Glutamatergic neuron (in vitro differentiated cells): ENCODE measurements at regions not wholly inside any gene's neighbourhood (a gene's known extent, or its start where the extent isn't known, plus 50 kb on each side); places are given as distances from the start of the nearest gene placed in this dataset.

Experiments
- DNase-seq: peaks from one replicate; pipeline ENCODE4 v3.0.0; 2022
- H3K27ac Mint-ChIP-seq: one replicate; pipeline ENCODE4 v1.8.0; 2020; ENCODE audit warnings: mild to moderate bottlenecking, mixed read lengths, inconsistent platforms; ENCODE audit not compliant: unreplicated experiment
- H3K27me3 Mint-ChIP-seq: one replicate; pipeline ENCODE4 v1.8.0; 2020; ENCODE audit warnings: mild to moderate bottlenecking, moderate library complexity, mixed read lengths, inconsistent platforms; ENCODE audit not compliant: unreplicated experiment
- H3K36me3 Mint-ChIP-seq: one replicate; pipeline ENCODE4 v1.8.0; 2020; ENCODE audit warnings: mild to moderate bottlenecking, mixed read lengths, inconsistent platforms; ENCODE audit not compliant: unreplicated experiment
- H3K4me1 Mint-ChIP-seq: one replicate; pipeline ENCODE4 v1.8.0; 2020; ENCODE audit warnings: mild to moderate bottlenecking, low read depth, mixed read lengths, inconsistent platforms; ENCODE audit not compliant: unreplicated experiment
- H3K4me3 Mint-ChIP-seq: one replicate; pipeline ENCODE4 v1.8.0; 2020; ENCODE audit warnings: mild to moderate bottlenecking, mixed read lengths, inconsistent platforms; ENCODE audit not compliant: unreplicated experiment
- H3K9me3 Mint-ChIP-seq: one replicate; pipeline ENCODE4 v1.8.0; 2020; ENCODE audit warnings: mild to moderate bottlenecking, moderate library complexity, mixed read lengths, inconsistent platforms; ENCODE audit not compliant: unreplicated experiment
- TF ChIP-seq, protein P1 (sequence below): fragments of 200-600 bp; sonication (generic); IDR thresholded peaks from one replicate; pipeline ENCODE4 v1.5.0; 2021; ENCODE audit not compliant: partially characterized antibody, unreplicated experiment

- no peaks in the 10 kb centered on the region for H3K27me3 Mint-ChIP-seq
- TF ChIP-seq, protein P1, sequence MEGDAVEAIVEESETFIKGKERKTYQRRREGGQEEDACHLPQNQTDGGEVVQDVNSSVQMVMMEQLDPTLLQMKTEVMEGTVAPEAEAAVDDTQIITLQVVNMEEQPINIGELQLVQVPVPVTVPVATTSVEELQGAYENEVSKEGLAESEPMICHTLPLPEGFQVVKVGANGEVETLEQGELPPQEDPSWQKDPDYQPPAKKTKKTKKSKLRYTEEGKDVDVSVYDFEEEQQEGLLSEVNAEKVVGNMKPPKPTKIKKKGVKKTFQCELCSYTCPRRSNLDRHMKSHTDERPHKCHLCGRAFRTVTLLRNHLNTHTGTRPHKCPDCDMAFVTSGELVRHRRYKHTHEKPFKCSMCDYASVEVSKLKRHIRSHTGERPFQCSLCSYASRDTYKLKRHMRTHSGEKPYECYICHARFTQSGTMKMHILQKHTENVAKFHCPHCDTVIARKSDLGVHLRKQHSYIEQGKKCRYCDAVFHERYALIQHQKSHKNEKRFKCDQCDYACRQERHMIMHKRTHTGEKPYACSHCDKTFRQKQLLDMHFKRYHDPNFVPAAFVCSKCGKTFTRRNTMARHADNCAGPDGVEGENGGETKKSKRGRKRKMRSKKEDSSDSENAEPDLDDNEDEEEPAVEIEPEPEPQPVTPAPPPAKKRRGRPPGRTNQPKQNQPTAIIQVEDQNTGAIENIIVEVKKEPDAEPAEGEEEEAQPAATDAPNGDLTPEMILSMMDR = no peak
- no peak overlapping the region for H3K4me3 Mint-ChIP-seq
- H3K9me3 Mint-ChIP-seq = peaks cover 2% of the 10 kb centered on the region
- no peak for DNase-seq
- H3K36me3 Mint-ChIP-seq = no peaks in the 10 kb centered on the region
- H3K4me1 Mint-ChIP-seq = peaks cover 3% of the 10 kb centered on the region
- no peak overlapping the region for H3K27ac Mint-ChIP-seq
These were observed 150.3 kb downstream of the IFI44 start for GRCh38 chr1:78799926-78800325.

DNA sequence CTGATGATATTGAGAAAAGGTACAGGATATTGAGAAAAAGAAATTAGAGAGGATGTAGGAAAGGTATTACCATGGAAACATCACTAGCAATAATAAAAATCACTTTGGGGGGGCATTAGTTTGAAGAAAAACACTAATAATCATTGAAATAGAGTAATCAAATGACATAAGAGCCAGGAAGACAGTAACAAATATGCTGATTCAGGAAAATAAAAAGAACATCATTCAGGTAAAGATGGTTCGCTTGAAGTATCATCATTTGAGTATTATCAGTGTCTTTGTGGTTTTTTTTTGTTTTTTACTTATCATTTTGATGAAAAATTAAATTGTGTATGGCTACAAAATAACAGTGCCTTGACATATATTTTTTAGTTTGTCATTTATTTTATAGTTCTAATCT is 164.5 kb downstream of the IFI44 start:
- no peak overlapping the region for H3K27ac Mint-ChIP-seq
- no peak for DNase-seq
- H3K27me3 Mint-ChIP-seq = no peaks in the 10 kb centered on the region
- H3K36me3 Mint-ChIP-seq = no peaks in the 10 kb centered on the region
- TF ChIP-seq, protein P1 = no peak
- H3K4me1 Mint-ChIP-seq = no peaks in the 10 kb centered on the region
- peaks cover 1% of the 10 kb centered on the region for H3K9me3 Mint-ChIP-seq
- H3K4me3 Mint-ChIP-seq = no peak overlapping the region

GRCh38 chr1:78825561-78825960 is 175.9 kb downstream of the IFI44 start:
- no peak for DNase-seq
- H3K36me3 Mint-ChIP-seq = no peaks in the 10 kb centered on the region
- H3K4me3 Mint-ChIP-seq = no peak overlapping the region
- no peak overlapping the region for H3K27ac Mint-ChIP-seq
- H3K4me1 Mint-ChIP-seq = peaks cover 4% of the 10 kb centered on the region
- no peaks in the 10 kb centered on the region for H3K27me3 Mint-ChIP-seq
- TF ChIP-seq, protein P1 = no peak
- no peaks in the 10 kb centered on the region for H3K9me3 Mint-ChIP-seq

GRCh38 chr1:78829644-78830043 is 176.9 kb downstream of the ADGRL4 start:
- no peak overlapping the region for H3K4me3 Mint-ChIP-seq
- H3K27me3 Mint-ChIP-seq = no peaks in the 10 kb centered on the region
- no peaks in the 10 kb centered on the region for H3K9me3 Mint-ChIP-seq
- H3K36me3 Mint-ChIP-seq = no peaks in the 10 kb centered on the region
- H3K27ac Mint-ChIP-seq = no peak overlapping the region
- peaks cover 4% of the 10 kb centered on the region for H3K4me1 Mint-ChIP-seq
- TF ChIP-seq, protein P1 = no peak
- no peak for DNase-seq

DNA sequence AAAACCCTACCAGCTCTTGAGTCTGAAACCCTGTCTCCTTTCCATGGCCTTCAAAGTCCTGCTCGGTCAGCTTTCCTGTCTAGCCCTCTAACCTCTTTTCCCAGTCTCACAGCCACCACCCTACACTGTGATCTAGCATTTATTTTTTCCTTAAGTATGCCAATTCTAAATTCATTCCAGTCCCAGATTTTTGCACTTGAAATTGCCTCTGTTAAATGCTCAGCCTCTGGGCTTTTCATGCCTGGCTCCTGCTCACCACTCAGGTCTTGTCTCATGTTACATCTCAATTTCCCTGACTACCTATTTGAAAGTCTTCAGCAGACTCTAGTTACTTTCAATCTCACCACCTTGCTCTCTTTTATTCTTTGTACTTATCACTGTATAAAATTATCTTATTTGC is 176.2 kb downstream of the ADGRL4 start:
- DNase-seq = no peak
- H3K9me3 Mint-ChIP-seq = no peaks in the 10 kb centered on the region
- H3K27ac Mint-ChIP-seq = no peak overlapping the region
- H3K36me3 Mint-ChIP-seq = no peaks in the 10 kb centered on the region
- no peaks in the 10 kb centered on the region for H3K27me3 Mint-ChIP-seq
- H3K4me3 Mint-ChIP-seq = no peak overlapping the region
- H3K4me1 Mint-ChIP-seq = peaks cover 4% of the 10 kb centered on the region
- TF ChIP-seq, protein P1 = no peak
